Calu3 (cell line): ENCODE measurements at regions not wholly inside any gene's neighbourhood (a gene's known extent, or its start where the extent isn't known, plus 50 kb on each side); places are given as distances from the start of the nearest gene placed in this dataset.

ENCODE experiments used
- BruUV-seq: library from RNA; stranded (reverse); fragments of 400-500 nt; replicated peaks from 2 replicates; lab custom pipeline; 2021; lab: Mats Ljungman, UMichigan
- CTCF ChIA-PET: fragments of 300-600 bp; sonication (Branson Sonifier 250); formaldehyde crosslinking; loops from one replicate; lab custom pipeline; 2022; ENCODE audit warnings: antibody characterized with exemption; lab: Charles Lee
- DNase-seq: peaks from one replicate; pipeline ENCODE4 v3.0.0; 2022
- H3K27ac Mint-ChIP-seq: one replicate; pipeline ENCODE4 v1.8.0; 2022; ENCODE audit warnings: mixed read lengths; ENCODE audit not compliant: unreplicated experiment
- H3K27me3 Mint-ChIP-seq: one replicate; pipeline ENCODE4 v1.8.0; 2022; ENCODE audit warnings: mixed read lengths; ENCODE audit not compliant: unreplicated experiment
- H3K36me3 Mint-ChIP-seq: one replicate; pipeline ENCODE4 v1.8.0; 2022; ENCODE audit warnings: mild to moderate bottlenecking, moderate library complexity, mixed read lengths; ENCODE audit not compliant: insufficient read depth, unreplicated experiment
- H3K4me1 Mint-ChIP-seq: one replicate; pipeline ENCODE4 v1.8.0; 2022; ENCODE audit warnings: mild to moderate bottlenecking, low read depth, mixed read lengths; ENCODE audit not compliant: unreplicated experiment
- H3K4me3 Mint-ChIP-seq: one replicate; pipeline ENCODE4 v1.8.0; 2022; ENCODE audit warnings: mild to moderate bottlenecking, low read depth, moderate library complexity, mixed read lengths; ENCODE audit not compliant: unreplicated experiment
- H3K9me3 Mint-ChIP-seq: one replicate; pipeline ENCODE4 v1.8.0; 2022; ENCODE audit warnings: low read depth, mixed read lengths; ENCODE audit not compliant: unreplicated experiment
- intact Hi-C: fragments of 100-400 bp; cut with micrococcal nuclease; formaldehyde crosslinking; loops from one replicate; pipeline ENCODE4 v1.10.0; 2022; ENCODE audit not compliant: unreplicated experiment
- TF ChIP-seq, protein P1 (sequence below): fragments of 200-600 bp; IDR thresholded peaks from one replicate; pipeline ENCODE4 v1.8.0; 2022; ENCODE audit warnings: antibody characterized with exemption; ENCODE audit not compliant: unreplicated experiment

DNA sequence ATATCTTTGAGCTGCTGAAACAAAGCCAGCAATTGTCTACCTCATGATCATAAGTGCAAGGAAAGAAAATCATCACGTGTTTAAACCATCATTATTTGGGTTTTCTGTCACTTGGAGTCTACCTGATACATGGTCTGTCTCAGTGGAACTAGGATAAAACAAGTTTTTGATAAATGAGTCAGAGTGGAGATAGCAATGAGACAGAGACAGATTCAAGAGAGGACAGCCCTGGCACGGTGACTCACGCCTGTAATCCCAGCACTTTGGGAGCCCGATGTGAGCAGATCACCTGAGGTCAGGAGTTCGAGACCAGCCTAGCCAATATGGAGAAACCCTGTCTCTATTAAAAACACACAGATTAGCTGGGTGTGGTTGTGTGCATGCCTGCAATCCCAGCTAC, 93.8 kb downstream of the PMAIP1 start:
- no peak overlapping the region for H3K27ac Mint-ChIP-seq
- no peak overlapping the region for H3K4me3 Mint-ChIP-seq
- no TSS peak for BruUV-seq
- H3K4me1 Mint-ChIP-seq = peaks cover 18% of the 10 kb centered on the region
- no peak for DNase-seq
- no peaks in the 10 kb centered on the region for H3K36me3 Mint-ChIP-seq
- H3K9me3 Mint-ChIP-seq = no peaks in the 10 kb centered on the region
- intact Hi-C loops = loop anchor here (10.0 kb wide), 1 partner anchor 221 kb away; no protein-coding TSS in a partner anchor
- CTCF ChIA-PET = interaction anchor here (0.7 kb wide), 1 partner anchor 345 kb away, joined by 8 read pairs; no protein-coding TSS in a partner anchor
- TF ChIP-seq, protein P1, sequence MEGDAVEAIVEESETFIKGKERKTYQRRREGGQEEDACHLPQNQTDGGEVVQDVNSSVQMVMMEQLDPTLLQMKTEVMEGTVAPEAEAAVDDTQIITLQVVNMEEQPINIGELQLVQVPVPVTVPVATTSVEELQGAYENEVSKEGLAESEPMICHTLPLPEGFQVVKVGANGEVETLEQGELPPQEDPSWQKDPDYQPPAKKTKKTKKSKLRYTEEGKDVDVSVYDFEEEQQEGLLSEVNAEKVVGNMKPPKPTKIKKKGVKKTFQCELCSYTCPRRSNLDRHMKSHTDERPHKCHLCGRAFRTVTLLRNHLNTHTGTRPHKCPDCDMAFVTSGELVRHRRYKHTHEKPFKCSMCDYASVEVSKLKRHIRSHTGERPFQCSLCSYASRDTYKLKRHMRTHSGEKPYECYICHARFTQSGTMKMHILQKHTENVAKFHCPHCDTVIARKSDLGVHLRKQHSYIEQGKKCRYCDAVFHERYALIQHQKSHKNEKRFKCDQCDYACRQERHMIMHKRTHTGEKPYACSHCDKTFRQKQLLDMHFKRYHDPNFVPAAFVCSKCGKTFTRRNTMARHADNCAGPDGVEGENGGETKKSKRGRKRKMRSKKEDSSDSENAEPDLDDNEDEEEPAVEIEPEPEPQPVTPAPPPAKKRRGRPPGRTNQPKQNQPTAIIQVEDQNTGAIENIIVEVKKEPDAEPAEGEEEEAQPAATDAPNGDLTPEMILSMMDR = no peak
- H3K27me3 Mint-ChIP-seq = no peaks in the 10 kb centered on the region

DNA sequence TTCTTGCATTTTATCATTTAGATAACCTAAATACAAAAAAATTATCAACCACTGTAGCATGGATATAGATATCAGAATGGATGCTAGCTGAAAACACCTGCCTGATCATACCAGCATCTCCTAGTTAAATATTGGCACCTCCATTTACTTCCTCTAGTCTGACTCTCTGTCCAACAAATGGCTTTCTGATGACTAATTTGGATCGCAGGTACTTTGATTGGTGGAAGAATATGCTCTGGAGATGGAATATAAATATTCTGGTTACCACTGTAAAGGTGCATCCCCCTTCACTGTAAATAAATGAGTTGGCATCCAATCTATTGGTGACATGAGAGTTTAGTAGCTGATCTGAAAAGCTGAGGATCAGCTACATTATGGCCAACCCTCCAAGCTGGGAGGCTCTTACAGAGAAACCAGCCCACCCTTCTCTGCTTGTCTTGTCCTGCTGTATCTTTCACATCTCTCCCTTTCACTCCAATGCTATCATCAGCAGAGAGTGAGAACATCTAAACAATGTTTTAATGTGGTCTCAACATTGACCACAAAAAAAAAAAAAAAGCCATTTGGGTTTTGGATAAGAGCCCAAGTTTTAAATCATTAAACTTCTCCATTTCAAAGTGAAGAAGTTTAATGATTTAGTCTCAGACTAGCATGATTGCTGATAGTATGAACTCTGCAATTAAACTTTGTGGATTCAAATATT, 90.5 kb downstream of the PMAIP1 start:
- Mint-ChIP-seq H3K27ac (no peak overlapping the region), H3K36me3 (no peaks in the 10 kb centered on the region), H3K4me3 (no peak overlapping the region), H3K4me1 (peaks cover 18% of the 10 kb centered on the region), H3K27me3 (no peaks in the 10 kb centered on the region), H3K9me3 (no peaks in the 10 kb centered on the region)
- TF ChIP-seq, protein P1 = no peak
- DNase-seq = no peak
- intact Hi-C loops = loop anchor here (10.0 kb wide), 1 partner anchor 225 kb away; no protein-coding TSS in a partner anchor
- CTCF ChIA-PET = interaction anchor here (0.7 to 1.2 kb wide), 4 partner anchors 17 to 424 kb away, joined by 3 to 5 read pairs (median 4); no protein-coding TSS in a partner anchor
- no TSS peak for BruUV-seq

DNA sequence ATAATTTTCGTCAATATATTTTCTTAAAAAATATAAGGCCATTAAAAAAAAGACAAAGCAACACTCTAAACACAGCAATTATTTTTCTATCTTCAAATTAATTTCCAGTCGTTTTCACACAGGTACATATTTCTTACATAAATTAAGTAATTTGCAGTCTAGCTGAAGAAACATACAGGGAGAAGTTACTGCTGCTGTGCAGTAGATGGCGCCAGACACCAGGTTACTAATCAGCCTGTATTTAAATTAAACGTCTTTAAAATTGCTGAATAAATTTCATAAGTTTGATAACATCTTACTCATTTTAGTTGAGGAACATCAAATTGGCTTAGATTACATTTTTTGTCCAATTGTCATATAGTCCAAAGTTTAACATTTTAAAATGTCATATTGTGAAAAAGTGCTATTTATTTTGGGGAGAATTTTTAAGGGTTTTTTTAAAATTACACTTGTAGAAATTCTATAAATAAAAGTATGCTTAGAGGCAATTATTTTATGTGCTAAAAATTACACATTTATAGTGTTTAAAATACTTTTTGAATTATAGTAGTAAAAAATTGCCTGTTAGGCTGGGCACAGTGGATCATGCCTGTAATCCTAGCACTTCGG, 88.4 kb downstream of the PMAIP1 start:
- TF ChIP-seq, protein P1 = peak; percentile 72
- intact Hi-C loops = loop anchor here (2.0 to 5.0 kb wide), 6 partner anchors 86 to 1099 kb away; no protein-coding TSS in a partner anchor
- no peak overlapping the region for H3K27ac Mint-ChIP-seq
- peaks cover 30% of the 10 kb centered on the region for H3K4me1 Mint-ChIP-seq
- no peaks in the 10 kb centered on the region for H3K36me3 Mint-ChIP-seq
- H3K9me3 Mint-ChIP-seq = no peaks in the 10 kb centered on the region
- H3K27me3 Mint-ChIP-seq = no peaks in the 10 kb centered on the region
- no peak overlapping the region for H3K4me3 Mint-ChIP-seq
- DNase-seq = peak; percentile 60
- CTCF ChIA-PET = interaction anchor here (0.7 to 1.8 kb wide), 8 partner anchors 27 to 561 kb away, joined by 3 to 7 read pairs (median 4); partner anchors contain the start of gene PMAIP1
- no TSS peak for BruUV-seq

DNA sequence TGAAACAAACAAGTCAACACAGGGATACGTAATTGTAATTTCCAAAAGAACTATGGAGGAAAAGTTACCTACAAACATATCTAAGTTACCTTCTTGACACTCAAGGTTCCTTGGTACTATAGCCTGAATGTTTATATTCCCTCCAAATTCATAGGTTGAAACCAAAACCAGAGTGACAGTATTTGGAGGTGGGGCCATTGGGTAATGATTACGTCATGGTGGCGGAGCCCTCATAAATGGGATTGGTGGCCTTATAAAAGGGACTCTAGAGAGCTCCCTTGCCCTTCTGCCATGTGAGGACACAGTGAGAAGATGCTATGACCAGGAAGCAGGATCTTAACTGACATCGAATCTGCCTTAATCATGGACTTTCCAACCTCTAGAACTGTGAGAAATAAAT, 87.3 kb downstream of the PMAIP1 start:
- no peaks in the 10 kb centered on the region for H3K9me3 Mint-ChIP-seq

More for the DNA sequence above, 87.3 kb downstream of the PMAIP1 start:
- intact Hi-C loops = loop anchor here (5.0 kb wide), 4 partner anchors 85 to 1100 kb away; no protein-coding TSS in a partner anchor
- CTCF ChIA-PET = no interaction called here
- TF ChIP-seq, protein P1 = no peak
- H3K27ac Mint-ChIP-seq = no peak overlapping the region
- no peaks in the 10 kb centered on the region for H3K36me3 Mint-ChIP-seq
- no peak overlapping the region for H3K4me3 Mint-ChIP-seq
- H3K4me1 Mint-ChIP-seq = peaks cover 33% of the 10 kb centered on the region
- no TSS peak for BruUV-seq
- H3K27me3 Mint-ChIP-seq = no peaks in the 10 kb centered on the region
- DNase-seq = no peak
